Testis (tissue), 2 donors: ENCODE measurements at regions not wholly inside any gene's neighbourhood (a gene's known extent, or its start where the extent isn't known, plus 50 kb on each side); places are given as distances from the start of the nearest gene placed in this dataset.

Experiments
- POLR2A ChIP-seq: fragments of 450-650 bp; IDR thresholded peaks from one replicate; pipeline ENCODE4 v1.6.1; 2017; ENCODE audit warnings: antibody characterized with exemption, mild to moderate bottlenecking, moderate library complexity
- TF ChIP-seq, protein P1 (sequence below), 3 experiments: fragments of 450-650 bp in 2 of 3; fragments of 200-600 bp in 1 of 3; sonication (generic) in 1 of 3; IDR thresholded peaks; one replicate each; pipeline ENCODE4 v1.5.1; 2016 to 2019; ENCODE audit warnings: antibody characterized with exemption in 3 of 3, mild to moderate bottlenecking in 2 of 3, moderate library complexity in 1 of 3

DNA sequence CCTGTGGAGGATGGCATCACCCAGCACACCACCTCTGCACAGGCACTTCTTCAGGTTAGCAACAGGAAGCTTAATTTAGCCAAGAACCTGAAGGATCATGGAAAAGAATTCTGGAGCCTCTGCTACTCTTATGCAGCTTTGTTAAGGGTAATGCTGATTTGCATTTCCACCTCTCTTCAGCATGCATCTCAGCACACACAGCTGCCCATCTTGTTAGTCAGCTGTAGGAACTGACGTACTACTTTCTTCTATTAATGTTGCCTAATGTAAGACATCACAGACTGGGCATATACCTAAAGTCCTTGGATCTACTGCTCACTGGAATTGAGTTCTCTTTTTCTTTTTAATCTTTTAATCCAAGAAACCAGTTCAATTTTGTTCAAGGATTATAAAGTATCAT is 181.0 kb downstream of the SPP2 start:
- TF ChIP-seq, protein P1, sequence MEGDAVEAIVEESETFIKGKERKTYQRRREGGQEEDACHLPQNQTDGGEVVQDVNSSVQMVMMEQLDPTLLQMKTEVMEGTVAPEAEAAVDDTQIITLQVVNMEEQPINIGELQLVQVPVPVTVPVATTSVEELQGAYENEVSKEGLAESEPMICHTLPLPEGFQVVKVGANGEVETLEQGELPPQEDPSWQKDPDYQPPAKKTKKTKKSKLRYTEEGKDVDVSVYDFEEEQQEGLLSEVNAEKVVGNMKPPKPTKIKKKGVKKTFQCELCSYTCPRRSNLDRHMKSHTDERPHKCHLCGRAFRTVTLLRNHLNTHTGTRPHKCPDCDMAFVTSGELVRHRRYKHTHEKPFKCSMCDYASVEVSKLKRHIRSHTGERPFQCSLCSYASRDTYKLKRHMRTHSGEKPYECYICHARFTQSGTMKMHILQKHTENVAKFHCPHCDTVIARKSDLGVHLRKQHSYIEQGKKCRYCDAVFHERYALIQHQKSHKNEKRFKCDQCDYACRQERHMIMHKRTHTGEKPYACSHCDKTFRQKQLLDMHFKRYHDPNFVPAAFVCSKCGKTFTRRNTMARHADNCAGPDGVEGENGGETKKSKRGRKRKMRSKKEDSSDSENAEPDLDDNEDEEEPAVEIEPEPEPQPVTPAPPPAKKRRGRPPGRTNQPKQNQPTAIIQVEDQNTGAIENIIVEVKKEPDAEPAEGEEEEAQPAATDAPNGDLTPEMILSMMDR (IDR thresholded peaks at IDR 0.05) = no peak
- TF ChIP-seq POLR2A = no peak
